AG04449 (cell line): ENCODE measurements at regions not wholly inside any gene's neighbourhood (a gene's known extent, or its start where the extent isn't known, plus 50 kb on each side); places are given as distances from the start of the nearest gene placed in this dataset.

Source experiments
- CTCF ChIA-PET: fragments of 350-600 bp; formaldehyde crosslinking; extraction: SDS; loops from one replicate; lab custom pipeline; 2021; ENCODE audit warnings: antibody characterized with exemption; lab: Yijun Ruan, JAX
- POLR2A ChIA-PET: fragments of 400-600, 350-600 bp; formaldehyde crosslinking; extraction: SDS; loops from one replicate; lab custom pipeline; 2020; ENCODE audit warnings: antibody characterized with exemption, inconsistent platforms; lab: Yijun Ruan, JAX
- DNase-seq: peaks from one replicate; pipeline ENCODE4 v3.0.0-alpha.2; 2010; ENCODE audit warnings: low read depth, low spot score
- H3K4me3 ChIP-seq: 2 replicates; pipeline ENCODE4 v1.5.1; 2011; ENCODE audit warnings: low read depth, mild to moderate bottlenecking, control low read depth, low read length
- TF ChIP-seq, protein P1 (sequence below): IDR thresholded peaks from one replicate; pipeline ENCODE4 v1.5.1; 2011; ENCODE audit warnings: mild to moderate bottlenecking, moderate library complexity, low read length, control low read depth, inconsistent platforms; ENCODE audit not compliant: insufficient read depth; ENCODE audit errors: missing control alignments

DNA sequence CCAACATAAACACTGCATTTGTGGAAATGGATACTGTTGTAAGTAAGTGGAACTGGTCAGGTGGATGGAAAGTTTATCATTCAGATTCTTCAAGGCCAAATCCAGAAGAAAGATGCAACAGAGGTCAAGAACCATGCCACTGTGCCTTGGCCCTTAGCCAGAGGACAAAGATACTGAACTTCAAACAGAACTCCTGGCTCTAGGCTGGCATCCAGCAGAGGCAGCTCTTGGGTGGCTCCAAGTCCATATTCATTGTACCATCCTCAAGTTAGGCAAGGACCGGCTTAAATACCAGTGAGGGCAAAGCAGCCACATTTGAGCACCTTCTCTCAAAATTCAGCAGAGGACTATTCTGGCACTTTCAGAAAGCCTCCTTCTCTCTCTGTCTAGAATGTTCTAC is 53.2 kb downstream of the DNAAF9 start:
- ChIA-PET CTCF (no interaction called here), POLR2A (no interaction called here)
- no peak for DNase-seq
- no peak overlapping the region for H3K4me3 ChIP-seq
- TF ChIP-seq, protein P1, sequence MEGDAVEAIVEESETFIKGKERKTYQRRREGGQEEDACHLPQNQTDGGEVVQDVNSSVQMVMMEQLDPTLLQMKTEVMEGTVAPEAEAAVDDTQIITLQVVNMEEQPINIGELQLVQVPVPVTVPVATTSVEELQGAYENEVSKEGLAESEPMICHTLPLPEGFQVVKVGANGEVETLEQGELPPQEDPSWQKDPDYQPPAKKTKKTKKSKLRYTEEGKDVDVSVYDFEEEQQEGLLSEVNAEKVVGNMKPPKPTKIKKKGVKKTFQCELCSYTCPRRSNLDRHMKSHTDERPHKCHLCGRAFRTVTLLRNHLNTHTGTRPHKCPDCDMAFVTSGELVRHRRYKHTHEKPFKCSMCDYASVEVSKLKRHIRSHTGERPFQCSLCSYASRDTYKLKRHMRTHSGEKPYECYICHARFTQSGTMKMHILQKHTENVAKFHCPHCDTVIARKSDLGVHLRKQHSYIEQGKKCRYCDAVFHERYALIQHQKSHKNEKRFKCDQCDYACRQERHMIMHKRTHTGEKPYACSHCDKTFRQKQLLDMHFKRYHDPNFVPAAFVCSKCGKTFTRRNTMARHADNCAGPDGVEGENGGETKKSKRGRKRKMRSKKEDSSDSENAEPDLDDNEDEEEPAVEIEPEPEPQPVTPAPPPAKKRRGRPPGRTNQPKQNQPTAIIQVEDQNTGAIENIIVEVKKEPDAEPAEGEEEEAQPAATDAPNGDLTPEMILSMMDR = no peak

DNA sequence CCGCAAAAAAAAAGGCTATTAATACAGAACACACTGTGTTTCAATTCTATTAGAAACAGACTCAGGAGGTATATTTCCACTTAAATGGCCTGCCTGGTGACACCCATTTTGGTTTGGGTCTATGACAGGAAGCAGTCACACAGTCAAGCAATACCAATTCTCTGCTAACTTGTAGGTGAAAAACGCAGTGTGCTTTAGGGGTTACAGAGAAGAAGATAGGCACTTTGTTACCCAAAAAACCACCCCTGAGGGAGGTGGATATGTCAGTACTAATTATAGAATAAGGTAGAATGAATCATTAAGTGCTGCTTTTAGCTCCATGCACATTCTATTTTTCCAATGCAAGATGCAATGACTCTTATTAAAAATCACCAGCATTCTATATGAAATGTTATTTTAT is 53.8 kb downstream of the DNAAF9 start:
- TF ChIP-seq, protein P1 = no peak
- no peak overlapping the region for H3K4me3 ChIP-seq
- CTCF ChIA-PET = no interaction called here
- POLR2A ChIA-PET = no interaction called here
- no peak for DNase-seq

DNA sequence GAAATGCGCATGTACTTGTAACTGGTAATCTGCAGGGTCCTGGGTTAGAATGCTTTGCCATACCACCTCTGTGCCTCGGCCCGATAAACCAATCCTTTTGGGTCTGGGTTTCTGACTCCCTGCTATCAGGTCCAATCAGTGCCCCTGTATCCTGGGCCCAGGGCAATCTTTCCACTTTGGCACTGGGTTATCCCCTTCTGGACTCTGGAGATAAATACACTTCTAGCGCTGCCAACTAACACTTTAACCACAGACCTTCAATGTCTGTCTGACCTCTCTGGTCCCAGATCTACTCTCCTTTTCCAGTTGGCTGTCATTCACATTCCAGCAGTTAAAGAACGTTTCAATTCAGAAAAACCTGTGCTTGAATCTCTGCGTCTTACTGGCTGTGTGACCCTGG is 55.3 kb downstream of the DNAAF9 start:
- CTCF ChIA-PET = no interaction called here
- H3K4me3 ChIP-seq = no peak overlapping the region
- POLR2A ChIA-PET = no interaction called here
- TF ChIP-seq, protein P1 = no peak
- DNase-seq = no peak

DNA sequence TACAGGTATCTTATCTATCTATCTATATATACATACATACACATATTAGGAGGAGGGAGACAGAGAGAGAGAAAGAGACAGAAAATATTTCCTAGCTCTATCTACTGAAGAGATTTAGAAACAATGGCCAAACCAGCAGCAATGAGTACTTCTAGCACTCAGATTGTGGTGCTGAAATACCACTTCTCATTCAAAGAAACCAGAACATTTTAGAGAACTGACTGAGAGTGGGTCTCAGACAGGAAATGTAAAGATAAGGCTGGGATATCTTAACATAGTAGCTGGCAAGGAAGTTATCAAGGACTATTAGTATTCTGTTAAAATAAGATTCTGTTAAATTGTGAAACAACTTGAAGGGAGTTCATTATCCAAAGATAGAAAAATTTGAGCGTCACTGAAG is 57.0 kb downstream of the DNAAF9 start:
- TF ChIP-seq, protein P1 = no peak
- DNase-seq = no peak
- POLR2A ChIA-PET = no interaction called here
- H3K4me3 ChIP-seq = no peak overlapping the region
- CTCF ChIA-PET = no interaction called here

- DNase-seq = no peak
- ChIA-PET POLR2A (no interaction called here), CTCF (no interaction called here)
- no peak overlapping the region for H3K4me3 ChIP-seq
- TF ChIP-seq, protein P1 = no peak
These were observed 57.7 kb downstream of the DNAAF9 start for GRCh38 chr20:3349786-3350185.

- POLR2A ChIA-PET = no interaction called here
- CTCF ChIA-PET = no interaction called here
- DNase-seq = no peak
- TF ChIP-seq, protein P1 = no peak
- no peak overlapping the region for H3K4me3 ChIP-seq
These were observed 64.7 kb downstream of the DNAAF9 start for GRCh38 chr20:3342766-3343165.

GRCh38 chr20:3340443-3340842 is 67.0 kb downstream of the DNAAF9 start:
- H3K4me3 ChIP-seq = no peak overlapping the region
- POLR2A ChIA-PET = no interaction called here
- no peak for DNase-seq
- CTCF ChIA-PET = no interaction called here
- TF ChIP-seq, protein P1 = no peak
